ENCODE measurements at regions not wholly inside any gene's neighbourhood (a gene's known extent, or its start where the extent isn't known, plus 50 kb on each side); places are given as distances from the start of the nearest gene placed in this dataset.
A peak's percentile ranks its signal among the peaks of the same experiment; 100 is the strongest.

GRCh38 chr5:164470312-164470711, 964.9 kb downstream of the MAT2B start:
- 63 to 86% (median 79%) methylated on average over 1 of the region's 1 CpG for whole genome bisulfite sequencing, 4 donors
- H3K4me1 ChIP-seq (replicated peaks in 1 of 2), result no peaks in the 10 kb centered on the region
- intact Hi-C loops (cut with DNase I), result no loop called here
- H3K36me3 ChIP-seq (replicated peaks in 1 of 2), result no peaks in the 10 kb centered on the region
- H3K27ac ChIP-seq, result no peak overlapping the region
- DNase-seq, result no peak
- no peaks in the 10 kb centered on the region for H3K27me3 ChIP-seq
- H3K4me3 ChIP-seq, result no peak overlapping the region
- H3K9me3 ChIP-seq (replicated peaks in 1 of 3), result no peaks in the 10 kb centered on the region
- TF ChIP-seq POLR2A (IDR thresholded peaks at IDR 0.05), result no peak
- TF ChIP-seq CTCF (IDR thresholded peaks at IDR 0.05), result no peak

DNA sequence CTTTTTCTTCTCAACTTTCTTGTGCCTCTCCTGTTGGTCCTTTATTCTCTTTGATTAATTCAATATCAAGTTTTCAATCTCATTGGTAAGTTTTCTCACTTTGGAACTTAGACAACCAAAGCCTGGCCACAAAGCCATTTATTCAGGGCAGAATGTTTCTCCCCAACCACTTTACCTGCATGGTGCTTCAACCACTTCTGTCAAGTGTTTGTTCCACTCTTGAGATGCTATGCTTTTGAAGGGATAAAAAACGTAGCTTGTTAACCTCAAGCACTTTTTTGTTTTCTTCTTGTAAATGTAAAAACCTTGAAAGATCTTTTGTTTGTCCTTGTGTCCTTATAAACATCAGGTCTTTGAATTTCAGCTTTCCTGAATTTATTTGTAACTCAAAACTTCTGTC, 966.7 kb downstream of the MAT2B start:
- H3K4me1 ChIP-seq (replicated peaks in 1 of 2), result no peaks in the 10 kb centered on the region
- H3K4me3 ChIP-seq, result no peak overlapping the region
- TF ChIP-seq CTCF (IDR thresholded peaks at IDR 0.05) (no peak), POLR2A (IDR thresholded peaks at IDR 0.05) (no peak)
- intact Hi-C loops (cut with DNase I), result no loop called here
- no peaks in the 10 kb centered on the region for H3K36me3 ChIP-seq (replicated peaks in 1 of 2)
- no peaks in the 10 kb centered on the region for H3K9me3 ChIP-seq (replicated peaks in 1 of 3)
- no peak for DNase-seq
- H3K27me3 ChIP-seq, result no peaks in the 10 kb centered on the region
- 33 to 69% (median 37%) methylated on average over 1 of the region's 1 CpG for WGBS, 4 donors
- H3K27ac ChIP-seq, result no peak overlapping the region

DNA sequence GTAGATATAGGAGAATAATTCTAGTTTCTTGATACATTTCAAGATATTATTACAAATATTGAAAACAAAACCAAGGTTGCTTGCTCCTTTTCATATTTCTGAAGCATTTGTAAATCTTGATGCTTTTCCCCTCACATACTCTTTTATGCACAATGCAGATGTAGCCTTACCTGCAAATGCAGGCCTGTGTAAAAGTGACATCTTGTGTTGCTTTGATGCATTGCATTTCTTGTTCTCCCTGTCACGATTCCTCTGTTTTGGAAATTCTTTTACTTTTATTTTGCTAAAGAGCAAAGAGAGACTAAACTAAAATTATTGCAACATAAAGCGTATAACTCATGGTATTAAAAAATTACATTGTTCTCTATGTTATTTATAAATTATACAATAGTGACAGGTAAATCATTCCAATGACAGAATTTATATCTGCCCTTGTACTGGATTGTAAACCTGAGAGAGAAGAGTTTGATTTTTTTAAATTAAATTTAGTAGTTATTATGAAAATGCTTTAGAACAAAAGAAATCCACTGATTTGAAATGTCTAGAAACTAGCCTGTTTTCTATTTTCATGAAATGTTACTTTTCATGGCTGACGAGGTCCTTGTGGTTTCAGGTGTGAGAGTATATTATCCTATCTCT, 970.0 kb downstream of the MAT2B start:
- WGBS, 4 donors, result 63 to 71% (median 67%) methylated on average over 3 of the region's 3 CpGs
- Histone ChIP-seq H3K9me3 (replicated peaks in 1 of 3) (no peaks in the 10 kb centered on the region), H3K27ac (no peak overlapping the region), H3K27me3 (no peaks in the 10 kb centered on the region), H3K36me3 (replicated peaks in 1 of 2) (no peaks in the 10 kb centered on the region), H3K4me3 (no peak overlapping the region), H3K4me1 (replicated peaks in 1 of 2) (no peaks in the 10 kb centered on the region)
- TF ChIP-seq CTCF (IDR thresholded peaks at IDR 0.05), result peak in 3 of 6 experiments; percentile 26 to 29 (median 29)
- TF ChIP-seq POLR2A (IDR thresholded peaks at IDR 0.05), result no peak
- intact Hi-C loops (cut with DNase I), result no loop called here
- DNase-seq, result no peak

DNA sequence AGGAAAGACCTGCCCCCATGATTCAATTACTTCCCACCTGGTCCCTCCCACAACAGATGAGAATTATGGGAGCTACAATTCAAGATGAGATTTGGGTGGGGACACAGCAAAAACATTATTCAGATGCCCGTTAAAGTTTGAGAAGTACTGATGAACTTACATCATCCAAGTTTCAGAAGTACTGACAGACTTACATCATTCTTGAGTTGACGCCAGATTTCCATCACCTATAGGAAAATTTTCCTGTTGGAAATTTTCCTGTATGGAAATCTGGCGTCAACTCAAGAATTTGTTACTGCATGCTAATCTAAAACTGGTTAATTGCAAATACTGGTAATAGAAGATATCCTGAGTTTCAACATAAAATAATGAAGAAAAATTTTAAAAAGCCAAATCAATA, 975.9 kb downstream of the MAT2B start:
- Histone ChIP-seq H3K27ac (no peak overlapping the region), H3K4me3 (no peak overlapping the region), H3K27me3 (no peaks in the 10 kb centered on the region), H3K4me1 (replicated peaks in 1 of 2) (no peaks in the 10 kb centered on the region), H3K9me3 (replicated peaks in 1 of 3) (no peaks in the 10 kb centered on the region), H3K36me3 (replicated peaks in 1 of 2) (no peaks in the 10 kb centered on the region)
- WGBS, 4 donors, result 79 to 88% (median 84%) methylated on average over 3 of the region's 3 CpGs
- TF ChIP-seq POLR2A (IDR thresholded peaks at IDR 0.05) (no peak), CTCF (IDR thresholded peaks at IDR 0.05) (no peak)
- intact Hi-C loops (cut with DNase I), result no loop called here
- DNase-seq, result no peak
